ENCODE measurements at regions not wholly inside any gene's neighbourhood (a gene's known extent, or its start where the extent isn't known, plus 50 kb on each side); places are given as distances from the start of the nearest gene placed in this dataset.

DNA sequence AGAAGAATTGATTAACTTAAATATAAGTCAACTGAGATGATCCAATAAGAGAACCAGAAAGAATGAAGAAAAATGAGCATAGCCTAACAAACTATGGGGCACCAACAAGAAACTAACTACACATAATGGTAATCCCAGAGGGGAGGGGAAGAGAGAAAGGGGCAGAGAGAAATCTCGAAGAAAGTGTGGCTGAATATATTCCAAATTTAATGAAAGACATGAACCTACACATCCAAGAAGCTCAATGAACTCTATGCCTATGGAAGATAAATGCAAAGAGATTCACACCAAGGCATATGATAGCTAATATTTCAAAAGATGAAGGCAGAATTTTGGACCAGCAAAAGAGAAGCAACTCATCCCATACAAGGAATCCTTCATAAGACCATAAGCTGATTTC, 649.2 kb downstream of the ZEB2 start:
- Histone ChIP-seq H3K27me3 (ENCODE audit: control insufficient read depth in 1 of 2, insufficient read depth in 2 of 2, low read length in 2 of 2) (no peaks in the 10 kb centered on the region), H3K4me1 (ENCODE audit: insufficient read depth, low read length) (no peaks in the 10 kb centered on the region), H3K9me3 (ENCODE audit: low read length) (no peaks in the 10 kb centered on the region), H3K27ac (ENCODE audit: low read depth, low read length) (no peak overlapping the region), H3K9ac (ENCODE audit: low read length) (no peak overlapping the region), H3K4me3 (ENCODE audit: low read depth in 1 of 2, low read length in 2 of 2) (no peak overlapping the region), H3K36me3 (ENCODE audit: insufficient read depth, low read length) (no peaks in the 10 kb centered on the region)

DNA sequence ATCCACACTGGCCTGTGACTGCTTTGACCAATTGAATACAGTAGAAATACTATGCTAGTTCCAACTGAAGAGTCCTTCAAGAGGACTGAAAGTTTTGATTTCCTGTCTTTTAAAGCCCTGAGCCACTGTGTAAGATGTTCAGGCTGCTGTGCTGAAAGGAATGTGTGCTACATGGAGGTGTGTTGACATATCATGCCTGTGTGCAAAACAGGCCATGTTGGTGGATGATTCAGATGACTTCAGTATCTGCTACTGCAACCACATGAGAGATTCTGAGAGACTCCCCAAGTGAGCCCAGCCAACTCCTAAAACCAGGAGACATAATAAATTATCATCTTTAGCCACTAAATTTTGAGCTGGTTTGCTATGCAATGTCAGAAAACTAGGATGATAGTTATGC, 662.9 kb downstream of the ZEB2 start:
- Histone ChIP-seq H3K9ac (ENCODE audit: low read length) (no peak overlapping the region), H3K27ac (ENCODE audit: low read depth, low read length) (no peak overlapping the region), H3K4me1 (ENCODE audit: insufficient read depth, low read length) (no peaks in the 10 kb centered on the region)

DNA sequence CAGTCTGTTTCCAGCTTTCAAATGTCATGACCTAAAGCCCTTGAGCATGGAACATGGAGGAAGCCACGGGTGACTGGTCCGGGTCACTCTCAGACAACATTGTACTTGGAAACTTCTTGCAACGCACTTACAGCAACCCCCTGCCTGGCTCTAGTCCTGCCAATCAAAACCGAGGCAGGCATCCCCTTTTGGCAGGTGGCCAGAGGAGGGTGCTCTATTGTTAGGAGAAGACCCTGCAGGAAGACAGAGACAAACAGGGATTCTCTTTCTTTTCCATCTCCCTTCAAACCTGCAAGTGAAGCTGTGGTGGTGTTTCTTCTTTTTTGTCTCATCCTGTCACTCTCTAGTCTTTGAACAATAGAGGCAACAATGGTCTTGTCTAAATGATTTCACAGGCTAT, 667.2 kb downstream of the ZEB2 start:
- Histone ChIP-seq H3K27me3 (ENCODE audit: control insufficient read depth in 1 of 2, insufficient read depth in 2 of 2, low read length in 2 of 2) (no peaks in the 10 kb centered on the region), H3K9ac (ENCODE audit: low read length) (no peak overlapping the region), H3K4me1 (ENCODE audit: insufficient read depth, low read length) (no peaks in the 10 kb centered on the region), H3K4me3 (ENCODE audit: low read depth in 1 of 2, low read length in 2 of 2) (no peak overlapping the region), H3K9me3 (ENCODE audit: low read length) (no peaks in the 10 kb centered on the region), H3K36me3 (ENCODE audit: insufficient read depth, low read length) (no peaks in the 10 kb centered on the region), H3K27ac (ENCODE audit: low read depth, low read length) (no peak overlapping the region)

More for the DNA sequence above, 662.9 kb downstream of the ZEB2 start:
- no peaks in the 10 kb centered on the region for H3K9me3 ChIP-seq (ENCODE audit: low read length)
- no peak overlapping the region for H3K4me3 ChIP-seq (ENCODE audit: low read depth in 1 of 2, low read length in 2 of 2)
- H3K36me3 ChIP-seq (ENCODE audit: insufficient read depth, low read length), result no peaks in the 10 kb centered on the region
- no peaks in the 10 kb centered on the region for H3K27me3 ChIP-seq (ENCODE audit: control insufficient read depth in 1 of 2, insufficient read depth in 2 of 2, low read length in 2 of 2)

DNA sequence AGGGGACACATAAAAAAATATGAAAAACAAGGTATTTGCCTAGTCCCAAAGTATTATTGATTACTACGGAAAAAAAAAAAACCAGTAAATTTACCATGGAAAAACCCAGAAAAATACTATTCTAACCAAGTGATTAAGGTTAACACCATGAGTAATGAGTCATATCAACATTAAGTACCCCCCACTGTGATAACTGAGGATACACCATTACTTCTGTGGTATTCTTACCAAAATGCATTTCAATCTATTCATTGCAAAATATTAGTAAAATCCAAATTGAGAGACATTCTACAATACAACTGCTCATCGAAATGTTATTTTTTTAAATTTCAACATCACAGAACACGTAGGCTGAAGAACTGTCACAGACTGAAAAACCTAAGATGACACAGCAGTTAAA, 669.8 kb downstream of the ZEB2 start:
- no peaks in the 10 kb centered on the region for H3K9me3 ChIP-seq (ENCODE audit: low read length)

DNA sequence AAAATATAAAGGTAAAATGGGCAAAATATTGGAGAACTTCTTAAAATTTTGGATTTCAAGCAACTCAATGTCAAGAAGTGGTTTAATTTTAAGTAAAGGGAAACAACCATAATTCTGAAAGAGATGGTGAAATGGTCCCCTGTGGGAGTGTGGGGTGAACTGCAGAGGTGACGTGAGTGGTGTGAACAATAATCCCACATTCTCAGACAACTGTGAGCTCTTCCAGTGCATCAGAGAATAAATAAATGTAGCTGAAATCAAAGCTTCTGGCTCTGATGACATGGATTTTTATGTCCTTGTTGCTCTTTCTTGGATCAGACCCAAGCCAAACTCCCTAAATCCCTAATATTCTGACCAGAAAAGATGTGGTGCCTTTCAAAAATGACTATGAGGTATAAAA, 672.7 kb downstream of the ZEB2 start:
- Histone ChIP-seq H3K27me3 (ENCODE audit: control insufficient read depth in 1 of 2, insufficient read depth in 2 of 2, low read length in 2 of 2) (no peaks in the 10 kb centered on the region), H3K4me3 (ENCODE audit: low read depth in 1 of 2, low read length in 2 of 2) (no peak overlapping the region), H3K36me3 (ENCODE audit: insufficient read depth, low read length) (no peaks in the 10 kb centered on the region), H3K4me1 (ENCODE audit: insufficient read depth, low read length) (no peaks in the 10 kb centered on the region), H3K27ac (ENCODE audit: low read depth, low read length) (no peak overlapping the region), H3K9me3 (ENCODE audit: low read length) (no peaks in the 10 kb centered on the region), H3K9ac (ENCODE audit: low read length) (no peak overlapping the region)

More for the DNA sequence above, 669.8 kb downstream of the ZEB2 start:
- Histone ChIP-seq H3K27me3 (ENCODE audit: control insufficient read depth in 1 of 2, insufficient read depth in 2 of 2, low read length in 2 of 2) (no peaks in the 10 kb centered on the region), H3K27ac (ENCODE audit: low read depth, low read length) (no peak overlapping the region), H3K4me3 (ENCODE audit: low read depth in 1 of 2, low read length in 2 of 2) (no peak overlapping the region), H3K36me3 (ENCODE audit: insufficient read depth, low read length) (no peaks in the 10 kb centered on the region), H3K4me1 (ENCODE audit: insufficient read depth, low read length) (no peaks in the 10 kb centered on the region), H3K9ac (ENCODE audit: low read length) (no peak overlapping the region)

DNA sequence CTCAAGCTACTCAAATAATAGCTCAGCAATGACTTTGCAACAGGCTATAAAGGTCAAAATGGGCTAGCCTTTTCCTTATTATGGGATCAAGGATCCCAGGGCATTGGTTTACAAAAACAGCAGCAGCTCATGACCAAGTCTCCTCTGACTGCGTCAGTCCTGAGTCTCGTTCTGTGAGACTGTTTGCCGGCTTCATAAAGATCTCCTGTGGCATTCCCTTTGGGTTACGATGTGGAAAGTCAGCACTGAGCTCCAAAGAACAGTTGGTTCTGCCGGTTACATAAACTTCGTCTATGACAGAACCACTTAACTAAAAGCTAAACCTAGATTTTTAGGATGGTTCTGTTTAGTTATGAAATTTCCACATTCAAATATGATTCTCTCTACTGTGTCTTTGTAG, 674.9 kb downstream of the ZEB2 start:
- no peaks in the 10 kb centered on the region for H3K36me3 ChIP-seq (ENCODE audit: insufficient read depth, low read length)
- H3K9me3 ChIP-seq (ENCODE audit: low read length), result no peaks in the 10 kb centered on the region
- no peaks in the 10 kb centered on the region for H3K27me3 ChIP-seq (ENCODE audit: control insufficient read depth in 1 of 2, insufficient read depth in 2 of 2, low read length in 2 of 2)
- H3K9ac ChIP-seq (ENCODE audit: low read length), result no peak overlapping the region
- no peak overlapping the region for H3K27ac ChIP-seq (ENCODE audit: low read depth, low read length)
- no peaks in the 10 kb centered on the region for H3K4me1 ChIP-seq (ENCODE audit: insufficient read depth, low read length)
- no peak overlapping the region for H3K4me3 ChIP-seq (ENCODE audit: low read depth in 1 of 2, low read length in 2 of 2)

DNA sequence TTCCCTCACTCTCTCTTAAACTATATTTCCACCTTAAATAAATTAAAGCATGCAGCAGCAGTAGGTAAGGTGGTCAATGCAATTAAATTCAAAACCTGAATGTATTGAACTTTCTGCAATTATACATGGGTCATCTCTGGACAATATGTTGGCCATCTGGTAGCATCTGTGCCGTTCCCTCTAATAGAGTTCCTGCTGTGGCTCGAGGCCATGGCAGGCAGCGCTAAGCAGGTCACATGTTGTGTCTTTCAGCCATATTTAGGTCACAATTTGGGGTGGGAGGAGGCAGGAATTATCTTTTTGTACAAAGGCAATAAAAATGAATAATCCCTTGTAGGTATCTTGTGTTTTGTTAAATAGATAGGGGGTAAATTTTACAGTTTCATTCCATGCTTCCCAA, 676.2 kb downstream of the ZEB2 start:
- Histone ChIP-seq H3K27me3 (ENCODE audit: control insufficient read depth in 1 of 2, insufficient read depth in 2 of 2, low read length in 2 of 2) (no peaks in the 10 kb centered on the region), H3K4me3 (ENCODE audit: low read depth in 1 of 2, low read length in 2 of 2) (no peak overlapping the region), H3K27ac (ENCODE audit: low read depth, low read length) (no peak overlapping the region), H3K9ac (ENCODE audit: low read length) (no peak overlapping the region), H3K36me3 (ENCODE audit: insufficient read depth, low read length) (no peaks in the 10 kb centered on the region), H3K9me3 (ENCODE audit: low read length) (no peaks in the 10 kb centered on the region), H3K4me1 (ENCODE audit: insufficient read depth, low read length) (no peaks in the 10 kb centered on the region)

DNA sequence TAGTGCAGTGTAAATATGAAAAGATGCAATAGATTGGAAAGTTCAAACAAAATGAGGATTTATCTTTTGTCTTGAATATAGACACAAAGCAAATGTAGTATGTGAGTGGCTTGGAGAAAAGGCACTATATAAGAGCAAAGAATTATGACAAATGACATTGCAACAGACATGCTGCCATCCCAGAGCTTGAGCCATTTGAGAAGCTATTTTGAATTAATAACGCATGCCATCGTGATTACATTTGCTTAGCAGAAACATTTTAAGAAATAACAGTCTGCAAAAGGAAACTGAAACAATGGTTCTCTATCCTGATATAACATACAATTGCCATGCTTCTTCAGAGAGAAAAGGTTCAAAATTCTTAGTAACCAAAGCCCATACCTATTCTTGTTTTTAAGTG, 677.1 kb downstream of the ZEB2 start:
- H3K27me3 ChIP-seq (ENCODE audit: control insufficient read depth in 1 of 2, insufficient read depth in 2 of 2, low read length in 2 of 2), result no peaks in the 10 kb centered on the region
- H3K9me3 ChIP-seq (ENCODE audit: low read length), result no peaks in the 10 kb centered on the region
- H3K9ac ChIP-seq (ENCODE audit: low read length), result no peak overlapping the region
- no peaks in the 10 kb centered on the region for H3K36me3 ChIP-seq (ENCODE audit: insufficient read depth, low read length)
- H3K4me3 ChIP-seq (ENCODE audit: low read depth in 1 of 2, low read length in 2 of 2), result no peak overlapping the region
- no peak overlapping the region for H3K27ac ChIP-seq (ENCODE audit: low read depth, low read length)
- no peaks in the 10 kb centered on the region for H3K4me1 ChIP-seq (ENCODE audit: insufficient read depth, low read length)

DNA sequence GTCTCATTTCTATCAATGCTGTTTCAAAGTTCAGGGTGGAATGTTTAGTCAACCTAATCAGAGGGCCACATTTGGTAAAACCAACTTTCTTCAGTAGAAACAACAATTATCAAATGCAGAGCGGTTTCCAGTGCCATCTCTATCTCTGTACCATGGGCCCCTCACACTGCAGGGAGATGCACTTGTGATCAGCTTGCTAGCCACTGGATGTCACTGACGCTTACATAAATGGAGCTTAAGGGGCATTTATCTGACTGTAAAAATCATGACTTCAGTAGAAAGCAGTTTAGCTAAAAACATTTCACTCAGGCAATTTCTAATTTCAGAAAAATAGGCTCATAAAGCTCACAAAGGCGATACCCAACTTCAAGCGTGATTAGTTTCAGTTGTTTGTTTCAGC, 678.0 kb downstream of the ZEB2 start:
- Histone ChIP-seq H3K9me3 (ENCODE audit: low read length) (no peaks in the 10 kb centered on the region), H3K36me3 (ENCODE audit: insufficient read depth, low read length) (no peaks in the 10 kb centered on the region), H3K9ac (ENCODE audit: low read length) (no peak overlapping the region), H3K4me1 (ENCODE audit: insufficient read depth, low read length) (no peaks in the 10 kb centered on the region), H3K27me3 (ENCODE audit: control insufficient read depth in 1 of 2, insufficient read depth in 2 of 2, low read length in 2 of 2) (no peaks in the 10 kb centered on the region), H3K27ac (ENCODE audit: low read depth, low read length) (no peak overlapping the region), H3K4me3 (ENCODE audit: low read depth in 1 of 2, low read length in 2 of 2) (no peak overlapping the region)

DNA sequence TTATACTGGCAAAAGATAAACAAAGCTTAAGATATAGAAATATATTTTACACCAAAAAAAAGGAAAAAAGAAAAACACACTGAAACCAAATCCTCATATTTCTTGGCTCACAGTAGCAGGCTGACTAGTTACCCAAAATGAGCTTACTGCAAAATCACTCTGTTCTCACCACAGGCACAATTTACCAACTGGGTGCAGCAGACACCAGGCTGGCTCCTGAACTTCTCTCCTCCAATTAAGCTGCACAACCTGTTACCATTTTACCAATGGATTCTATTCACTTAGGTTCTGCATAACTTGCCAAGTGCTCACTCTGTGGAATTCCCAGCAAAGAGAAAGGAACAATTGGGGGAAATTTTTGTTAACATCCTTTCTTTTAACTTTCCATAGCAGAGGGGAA, 679.3 kb downstream of the ZEB2 start:
- no peaks in the 10 kb centered on the region for H3K4me1 ChIP-seq (ENCODE audit: insufficient read depth, low read length)
- H3K27me3 ChIP-seq (ENCODE audit: control insufficient read depth in 1 of 2, insufficient read depth in 2 of 2, low read length in 2 of 2), result no peaks in the 10 kb centered on the region
- H3K9ac ChIP-seq (ENCODE audit: low read length), result no peak overlapping the region
- no peaks in the 10 kb centered on the region for H3K9me3 ChIP-seq (ENCODE audit: low read length)
- no peaks in the 10 kb centered on the region for H3K36me3 ChIP-seq (ENCODE audit: insufficient read depth, low read length)
- no peak overlapping the region for H3K4me3 ChIP-seq (ENCODE audit: low read depth in 1 of 2, low read length in 2 of 2)
- no peak overlapping the region for H3K27ac ChIP-seq (ENCODE audit: low read depth, low read length)

DNA sequence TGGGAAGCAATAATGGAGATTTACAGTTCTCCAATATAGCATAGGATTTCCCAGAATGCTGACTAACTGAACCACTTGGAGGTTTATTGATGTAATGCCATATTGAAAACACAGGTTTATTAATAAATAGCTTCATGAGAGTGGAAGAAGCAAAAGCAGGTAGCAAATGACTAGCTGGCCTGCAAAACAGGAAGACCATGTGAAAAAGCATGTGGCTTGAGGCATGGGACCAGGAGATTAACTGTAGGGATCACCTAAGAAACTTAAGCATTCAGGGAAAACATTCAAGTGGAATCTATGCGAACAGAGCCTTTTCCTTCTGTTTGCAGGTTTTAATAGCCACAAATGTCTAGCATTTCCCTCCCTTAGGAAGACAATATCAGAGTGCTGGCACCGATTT, 679.7 kb downstream of the ZEB2 start:
- no peaks in the 10 kb centered on the region for H3K4me1 ChIP-seq (ENCODE audit: insufficient read depth, low read length)

DNA sequence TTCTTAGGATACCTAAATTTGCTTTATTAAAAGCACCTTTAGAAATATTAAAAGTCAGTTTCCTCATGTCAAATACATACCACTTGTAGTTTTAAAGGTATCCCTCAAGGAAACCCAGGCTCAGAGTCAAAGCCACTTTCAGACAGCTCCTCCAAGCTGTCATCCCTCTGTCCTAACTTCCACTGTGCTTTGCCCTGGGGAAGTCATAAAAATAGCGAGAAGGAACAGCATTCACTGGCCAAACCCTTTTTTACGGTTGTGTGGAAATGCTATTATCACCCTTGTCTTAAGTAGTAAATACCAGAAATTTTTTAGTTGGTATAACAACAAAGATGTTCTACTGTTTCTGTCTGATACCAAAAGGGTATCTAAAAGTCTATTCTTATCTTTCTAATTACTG, 680.5 kb downstream of the ZEB2 start:
- no peak overlapping the region for H3K4me3 ChIP-seq (ENCODE audit: low read depth in 1 of 2, low read length in 2 of 2)
- no peak overlapping the region for H3K9ac ChIP-seq (ENCODE audit: low read length)
- H3K27me3 ChIP-seq (ENCODE audit: control insufficient read depth in 1 of 2, insufficient read depth in 2 of 2, low read length in 2 of 2), result no peaks in the 10 kb centered on the region
- no peaks in the 10 kb centered on the region for H3K36me3 ChIP-seq (ENCODE audit: insufficient read depth, low read length)
- no peaks in the 10 kb centered on the region for H3K4me1 ChIP-seq (ENCODE audit: insufficient read depth, low read length)
- H3K9me3 ChIP-seq (ENCODE audit: low read length), result no peaks in the 10 kb centered on the region
- no peak overlapping the region for H3K27ac ChIP-seq (ENCODE audit: low read depth, low read length)

More for the DNA sequence above, 679.7 kb downstream of the ZEB2 start:
- Histone ChIP-seq H3K9me3 (ENCODE audit: low read length) (no peaks in the 10 kb centered on the region), H3K36me3 (ENCODE audit: insufficient read depth, low read length) (no peaks in the 10 kb centered on the region), H3K27ac (ENCODE audit: low read depth, low read length) (no peak overlapping the region), H3K9ac (ENCODE audit: low read length) (no peak overlapping the region), H3K4me3 (ENCODE audit: low read depth in 1 of 2, low read length in 2 of 2) (no peak overlapping the region), H3K27me3 (ENCODE audit: control insufficient read depth in 1 of 2, insufficient read depth in 2 of 2, low read length in 2 of 2) (no peaks in the 10 kb centered on the region)

All from muscle layer of colon (tissue), 2 donors.